ENCODE measurements at regions not wholly inside any gene's neighbourhood (a gene's known extent, or its start where the extent isn't known, plus 50 kb on each side); places are given as distances from the start of the nearest gene placed in this dataset.

DNA sequence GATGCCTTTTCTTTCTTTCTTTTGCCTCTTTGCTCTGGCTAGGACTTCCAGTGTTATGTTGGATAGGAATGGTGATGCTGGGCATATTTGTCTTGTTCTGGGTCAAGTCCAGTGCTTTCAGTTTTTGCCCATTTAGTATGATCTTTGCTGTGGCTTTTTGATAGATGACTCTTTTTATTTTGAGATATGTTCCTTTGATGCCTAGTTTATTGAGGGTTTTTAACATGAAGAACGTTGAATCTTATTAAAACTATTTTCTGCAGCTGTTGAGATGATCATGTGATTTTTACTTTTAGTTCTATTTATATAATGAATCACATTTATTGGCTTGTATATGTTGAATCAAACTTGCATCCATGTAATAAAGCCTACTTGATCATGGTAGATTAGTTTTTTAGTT, 363.8 kb upstream of the RASGRP1 start (continued):
- TF ChIP-seq SIRT6 (IDR thresholded peaks at IDR 0.05; ENCODE audit: low read length) (no peak), HDAC2 (IDR thresholded peaks at IDR 0.05; ENCODE audit: borderline replicate concordance in 1 of 2, low read depth in 2 of 2, low read length in 2 of 2) (no peak), RXRA (IDR thresholded peaks at IDR 0.05; ENCODE audit: insufficient read depth, low read depth, low read length) (no peak), BCL11A (IDR thresholded peaks at IDR 0.05; ENCODE audit: low read depth in 2 of 2, low read length in 2 of 2) (no peak), CBX8 (IDR thresholded peaks at IDR 0.05; ENCODE audit: borderline replicate concordance, low read depth, low read length) (no peak), KDM1A (IDR thresholded peaks at IDR 0.05; ENCODE audit: borderline replicate concordance, low read length) (no peak), RAD21 (IDR thresholded peaks at IDR 0.05 in 1 of 2, conservative IDR thresholded peaks at IDR 0.05 in 1 of 2; ENCODE audit: low read depth in 2 of 2, low read length in 2 of 2) (no peak), TAF1 (IDR thresholded peaks at IDR 0.05; ENCODE audit: low read depth, low read length) (no peak), MAX (IDR thresholded peaks at IDR 0.05) (no peak), YY1 (IDR thresholded peaks at IDR 0.05; ENCODE audit: low read depth, low read length) (no peak), NANOG (IDR thresholded peaks at IDR 0.05; ENCODE audit: insufficient read depth, low read depth, low read length, poor library complexity, severe bottlenecking) (no peak), CREB1 (IDR thresholded peaks at IDR 0.05) (no peak), GTF2F1 (IDR thresholded peaks at IDR 0.05; ENCODE audit: borderline replicate concordance, low read depth, low read length) (no peak)
- TF ChIP-seq, protein P1, sequence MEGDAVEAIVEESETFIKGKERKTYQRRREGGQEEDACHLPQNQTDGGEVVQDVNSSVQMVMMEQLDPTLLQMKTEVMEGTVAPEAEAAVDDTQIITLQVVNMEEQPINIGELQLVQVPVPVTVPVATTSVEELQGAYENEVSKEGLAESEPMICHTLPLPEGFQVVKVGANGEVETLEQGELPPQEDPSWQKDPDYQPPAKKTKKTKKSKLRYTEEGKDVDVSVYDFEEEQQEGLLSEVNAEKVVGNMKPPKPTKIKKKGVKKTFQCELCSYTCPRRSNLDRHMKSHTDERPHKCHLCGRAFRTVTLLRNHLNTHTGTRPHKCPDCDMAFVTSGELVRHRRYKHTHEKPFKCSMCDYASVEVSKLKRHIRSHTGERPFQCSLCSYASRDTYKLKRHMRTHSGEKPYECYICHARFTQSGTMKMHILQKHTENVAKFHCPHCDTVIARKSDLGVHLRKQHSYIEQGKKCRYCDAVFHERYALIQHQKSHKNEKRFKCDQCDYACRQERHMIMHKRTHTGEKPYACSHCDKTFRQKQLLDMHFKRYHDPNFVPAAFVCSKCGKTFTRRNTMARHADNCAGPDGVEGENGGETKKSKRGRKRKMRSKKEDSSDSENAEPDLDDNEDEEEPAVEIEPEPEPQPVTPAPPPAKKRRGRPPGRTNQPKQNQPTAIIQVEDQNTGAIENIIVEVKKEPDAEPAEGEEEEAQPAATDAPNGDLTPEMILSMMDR (IDR thresholded peaks at IDR 0.05; ENCODE audit: control extremely low read depth in 1 of 3, insufficient read depth in 1 of 3, low read depth in 1 of 3, low read length in 3 of 3): no peak
- TF ChIP-seq, protein P2, sequence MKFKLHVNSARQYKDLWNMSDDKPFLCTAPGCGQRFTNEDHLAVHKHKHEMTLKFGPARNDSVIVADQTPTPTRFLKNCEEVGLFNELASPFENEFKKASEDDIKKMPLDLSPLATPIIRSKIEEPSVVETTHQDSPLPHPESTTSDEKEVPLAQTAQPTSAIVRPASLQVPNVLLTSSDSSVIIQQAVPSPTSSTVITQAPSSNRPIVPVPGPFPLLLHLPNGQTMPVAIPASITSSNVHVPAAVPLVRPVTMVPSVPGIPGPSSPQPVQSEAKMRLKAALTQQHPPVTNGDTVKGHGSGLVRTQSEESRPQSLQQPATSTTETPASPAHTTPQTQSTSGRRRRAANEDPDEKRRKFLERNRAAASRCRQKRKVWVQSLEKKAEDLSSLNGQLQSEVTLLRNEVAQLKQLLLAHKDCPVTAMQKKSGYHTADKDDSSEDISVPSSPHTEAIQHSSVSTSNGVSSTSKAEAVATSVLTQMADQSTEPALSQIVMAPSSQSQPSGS (IDR thresholded peaks at IDR 0.05; ENCODE audit: low read length): no peak
